Trophoblast cell (in vitro differentiated cells and primary cell): ENCODE measurements at regions not wholly inside any gene's neighbourhood (a gene's known extent, or its start where the extent isn't known, plus 50 kb on each side); places are given as distances from the start of the nearest gene placed in this dataset.

Source experiments
- DNase-seq, 2 donors: peaks; one replicate each; pipeline ENCODE4 v3.0.0-alpha.2; 2016
- H2AFZ ChIP-seq: 2 replicates; pipeline ENCODE4 v1.6.1; 2013; ENCODE audit warnings: low read length, moderate library complexity, mild to moderate bottlenecking; ENCODE audit not compliant: insufficient read depth, poor library complexity
- H2AK5ac ChIP-seq: 2 replicates; pipeline ENCODE4 v1.6.1; 2013; ENCODE audit warnings: mild to moderate bottlenecking, low read length
- H2BK120ac ChIP-seq: 2 replicates; pipeline ENCODE4 v1.6.1; 2013; ENCODE audit warnings: low read length, mild to moderate bottlenecking, moderate library complexity; ENCODE audit not compliant: insufficient read depth, poor library complexity
- H2BK12ac ChIP-seq: 2 replicates; pipeline ENCODE4 v1.6.1; 2013; ENCODE audit warnings: mild to moderate bottlenecking, low read length, moderate library complexity
- H2BK5ac ChIP-seq: 2 replicates; pipeline ENCODE4 v1.6.1; 2013; ENCODE audit warnings: low read length, low read depth, moderate library complexity, mild to moderate bottlenecking; ENCODE audit not compliant: poor library complexity
- H3K14ac ChIP-seq: 2 replicates; pipeline ENCODE4 v1.6.1; 2013; ENCODE audit warnings: mild to moderate bottlenecking, low read length
- H3K18ac ChIP-seq: 2 replicates; pipeline ENCODE4 v1.6.1; 2013; ENCODE audit warnings: mild to moderate bottlenecking, low read length
- H3K23ac ChIP-seq: 2 replicates; pipeline ENCODE4 v1.6.1; 2013; ENCODE audit warnings: low read length
- H3K27ac ChIP-seq: 2 replicates; pipeline ENCODE4 v1.5.1; 2013; ENCODE audit warnings: low read depth, mild to moderate bottlenecking, inconsistent platforms, low read length, moderate library complexity
- H3K27me3 ChIP-seq: 2 replicates; pipeline ENCODE4 v1.6.1; 2013; ENCODE audit warnings: inconsistent platforms, mild to moderate bottlenecking, low read length, moderate library complexity; ENCODE audit not compliant: insufficient read depth
- H3K36me3 ChIP-seq, 2 experiments: 1 replicate in 1 of 2; 2 replicates in 1 of 2; pipeline ENCODE4 v1.6.1; 2013; ENCODE audit warnings: low read length in 2 of 2, mild to moderate bottlenecking in 2 of 2, moderate library complexity in 1 of 2; ENCODE audit not compliant: insufficient read depth in 2 of 2, control insufficient read depth in 1 of 2
- H3K4ac ChIP-seq: 2 replicates; pipeline ENCODE4 v1.6.1; 2013; ENCODE audit warnings: low read depth, mild to moderate bottlenecking, low read length, moderate library complexity
- H3K4me1 ChIP-seq, 2 experiments: 1 replicate in 1 of 2; 2 replicates in 1 of 2; pipeline ENCODE4 v1.6.1; 2013; ENCODE audit warnings: low read length in 2 of 2, mild to moderate bottlenecking in 2 of 2, moderate library complexity in 1 of 2; ENCODE audit not compliant: insufficient read depth in 2 of 2, control insufficient read depth in 1 of 2
- H3K4me2 ChIP-seq: 2 replicates; pipeline ENCODE4 v1.6.1; 2013; ENCODE audit warnings: inconsistent platforms, mild to moderate bottlenecking, low read length, moderate library complexity
- H3K4me3 ChIP-seq: 2 replicates; pipeline ENCODE4 v1.5.1; 2013; ENCODE audit warnings: mild to moderate bottlenecking, low read depth, low read length, inconsistent platforms
- H3K79me1 ChIP-seq: one replicate; pipeline ENCODE4 v1.6.1; 2013; ENCODE audit warnings: low read length
- H3K79me2 ChIP-seq: 2 replicates; pipeline ENCODE4 v1.6.1; 2013; ENCODE audit warnings: low read length, mild to moderate bottlenecking; ENCODE audit not compliant: control insufficient read depth, insufficient read depth, poor library complexity
- H3K9ac ChIP-seq: 2 replicates; pipeline ENCODE4 v1.6.1; 2013; ENCODE audit warnings: mild to moderate bottlenecking, low read length
- H3K9me3 ChIP-seq: 2 replicates; pipeline ENCODE4 v1.6.1; 2013; ENCODE audit warnings: low read depth, mild to moderate bottlenecking, control low read depth, inconsistent platforms, low read length; ENCODE audit not compliant: insufficient read depth
- H4K12ac ChIP-seq: 2 replicates; pipeline ENCODE4 v1.6.1; 2013; ENCODE audit warnings: low read depth, mild to moderate bottlenecking, low read length, moderate library complexity
- H4K8ac ChIP-seq: 2 replicates; pipeline ENCODE4 v1.6.1; 2013; ENCODE audit warnings: low read depth, mild to moderate bottlenecking, low read length, moderate library complexity
- H4K91ac ChIP-seq: one replicate; pipeline ENCODE4 v1.6.1; 2013; ENCODE audit warnings: low read depth, mild to moderate bottlenecking, low read length, moderate library complexity
- WGBS: extraction: QIAGEN DNeasy Blood & Tissue Kit; methylation state at CpG from one replicate; pipeline ENCODE4 v1.1.7; 2013; ENCODE audit warnings: missing lambda C conversion rate; ENCODE audit not compliant: insufficient read length, insufficient coverage; ENCODE audit errors: extremely low coverage; 5-methylcytosine and 5-hydroxymethylcytosine counted together

DNA sequence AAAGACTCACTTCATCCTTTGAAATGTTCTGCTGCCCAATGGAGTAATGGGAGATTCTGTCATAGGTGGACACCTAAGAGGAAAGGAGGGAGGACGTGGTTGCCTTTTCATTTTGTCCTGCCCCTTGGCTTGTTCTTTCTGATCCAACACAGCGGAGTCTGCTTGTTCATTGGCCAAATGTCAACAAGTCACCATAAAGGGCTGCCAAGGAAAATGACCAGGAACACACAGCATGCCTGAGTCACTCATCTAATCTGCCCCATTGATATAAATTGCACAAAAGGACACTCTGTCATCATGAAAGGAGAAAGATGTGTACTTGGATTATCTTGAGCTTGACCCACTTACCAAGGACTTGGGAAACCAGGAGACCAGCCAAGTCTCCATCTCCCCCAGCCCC, 422.9 kb downstream of the SETD4 start:
- Histone ChIP-seq H4K8ac (no peak overlapping the region), H4K91ac (no peak overlapping the region), H3K27ac (no peak overlapping the region), H3K4me1 (no peaks in the 10 kb centered on the region), H3K4ac (no peak overlapping the region), H2BK12ac (no peak overlapping the region), H3K9ac (no peak overlapping the region), H3K27me3 (no peaks in the 10 kb centered on the region), H3K4me2 (no peak overlapping the region), H2BK120ac (no peak overlapping the region), H3K18ac (no peak overlapping the region), H3K79me1 (no peaks in the 10 kb centered on the region), H2AK5ac (no peak overlapping the region), H3K4me3 (no peak overlapping the region), H3K36me3 (no peaks in the 10 kb centered on the region), H4K12ac (no peak overlapping the region), H3K23ac (no peak overlapping the region), H3K79me2 (no peaks in the 10 kb centered on the region), H2AFZ (no peak overlapping the region), H2BK5ac (no peak overlapping the region), H3K9me3 (no peaks in the 10 kb centered on the region), H3K14ac (no peak overlapping the region)
- no CpG with 5 or more reads among the region's 2 CpGs for WGBS
- DNase-seq = no peak

- Histone ChIP-seq H3K4me3 (no peak overlapping the region), H4K8ac (no peak overlapping the region), H3K18ac (no peak overlapping the region), H3K4ac (no peak overlapping the region), H2AK5ac (no peak overlapping the region), H2AFZ (no peak overlapping the region), H3K27me3 (no peaks in the 10 kb centered on the region), H3K4me1 (no peaks in the 10 kb centered on the region), H3K79me2 (no peaks in the 10 kb centered on the region), H3K36me3 (no peaks in the 10 kb centered on the region), H2BK5ac (no peak overlapping the region), H3K4me2 (no peak overlapping the region), H3K9ac (no peak overlapping the region), H4K91ac (no peak overlapping the region), H3K27ac (no peak overlapping the region), H3K14ac (no peak overlapping the region), H3K9me3 (no peaks in the 10 kb centered on the region), H4K12ac (no peak overlapping the region), H2BK12ac (no peak overlapping the region), H2BK120ac (no peak overlapping the region), H3K23ac (no peak overlapping the region), H3K79me1 (no peaks in the 10 kb centered on the region)
- WGBS = 100% methylated on average over 1 of the region's 1 CpG
- DNase-seq = no peak
Measured at GRCh38 chr21:35635994-35636393, 424.3 kb downstream of the SETD4 start.

DNA sequence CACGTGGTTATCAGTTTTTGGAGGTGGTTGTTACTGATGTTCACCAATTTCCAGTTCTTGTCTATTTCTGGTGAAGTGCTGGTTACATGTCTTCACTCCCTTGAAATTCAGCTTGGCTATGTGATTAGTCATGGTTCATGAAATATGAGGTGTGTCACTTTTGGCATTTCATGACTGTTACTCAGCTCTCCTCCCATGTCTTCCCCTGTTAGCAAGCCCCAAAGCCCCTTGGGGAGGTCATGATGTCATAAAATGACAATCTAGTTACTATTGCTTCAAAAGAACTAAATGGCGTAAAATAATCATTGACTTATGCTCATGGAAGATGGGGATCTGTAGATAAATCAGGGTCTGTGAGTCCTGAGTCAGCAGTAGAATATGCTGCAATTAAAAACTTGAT, 425.1 kb downstream of the SETD4 start:
- Histone ChIP-seq H4K12ac (no peak overlapping the region), H3K4me1 (no peaks in the 10 kb centered on the region), H2AK5ac (no peak overlapping the region), H2BK5ac (no peak overlapping the region), H4K8ac (no peak overlapping the region), H3K79me1 (no peaks in the 10 kb centered on the region), H3K36me3 (no peaks in the 10 kb centered on the region), H2AFZ (no peak overlapping the region), H3K9me3 (no peaks in the 10 kb centered on the region), H4K91ac (no peak overlapping the region), H2BK12ac (no peak overlapping the region), H3K14ac (no peak overlapping the region), H3K79me2 (no peaks in the 10 kb centered on the region), H3K23ac (no peak overlapping the region), H3K27me3 (no peaks in the 10 kb centered on the region), H2BK120ac (no peak overlapping the region), H3K27ac (no peak overlapping the region), H3K9ac (no peak overlapping the region), H3K4ac (no peak overlapping the region), H3K4me3 (no peak overlapping the region), H3K18ac (no peak overlapping the region), H3K4me2 (no peak overlapping the region)
- DNase-seq = peak; percentile 64 to 84
- no CpG with 5 or more reads among the region's 2 CpGs for WGBS

DNA sequence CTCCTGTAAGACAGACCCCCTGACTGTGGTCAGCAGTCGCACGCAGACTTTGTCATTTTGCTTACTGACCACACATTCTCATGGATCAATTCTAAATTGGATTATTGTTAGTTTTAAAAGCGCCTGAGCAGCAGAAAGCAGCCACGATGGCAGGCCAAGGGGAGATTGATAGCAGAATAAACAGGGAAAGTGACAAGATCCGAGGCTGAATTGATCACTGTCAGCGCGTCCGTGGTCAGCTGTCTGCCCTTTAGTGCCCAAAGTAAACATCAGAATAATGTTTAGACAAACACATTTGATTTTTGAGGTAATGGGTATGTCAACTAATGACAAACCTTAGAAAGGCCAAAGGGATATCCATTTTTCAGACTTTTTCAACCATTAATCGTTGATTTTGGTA, 426.8 kb downstream of the SETD4 start:
- no peaks in the 10 kb centered on the region for H3K79me2 ChIP-seq
- no peak overlapping the region for H2BK5ac ChIP-seq
- no peak overlapping the region for H4K8ac ChIP-seq
- no peak overlapping the region for H3K4ac ChIP-seq
- no peak overlapping the region for H3K27ac ChIP-seq
- H3K36me3 ChIP-seq = no peaks in the 10 kb centered on the region
- H3K27me3 ChIP-seq = no peaks in the 10 kb centered on the region
- H3K9me3 ChIP-seq = no peaks in the 10 kb centered on the region
- no peak overlapping the region for H3K9ac ChIP-seq
- no peak overlapping the region for H4K12ac ChIP-seq
- H3K4me2 ChIP-seq = no peak overlapping the region
- H2AFZ ChIP-seq = no peak overlapping the region
- no peak overlapping the region for H2BK120ac ChIP-seq
- no CpG with 5 or more reads among the region's 9 CpGs for WGBS
- H3K4me1 ChIP-seq = no peaks in the 10 kb centered on the region
- H3K14ac ChIP-seq = no peak overlapping the region
- H4K91ac ChIP-seq = no peak overlapping the region
- no peak overlapping the region for H3K18ac ChIP-seq
- DNase-seq = no peak
- H2BK12ac ChIP-seq = no peak overlapping the region
- no peak overlapping the region for H3K23ac ChIP-seq
- H3K79me1 ChIP-seq = no peaks in the 10 kb centered on the region
- no peak overlapping the region for H2AK5ac ChIP-seq
- no peak overlapping the region for H3K4me3 ChIP-seq
